ENCODE measurements at regions not wholly inside any gene's neighbourhood (a gene's known extent, or its start where the extent isn't known, plus 50 kb on each side); places are given as distances from the start of the nearest gene placed in this dataset.

DNA sequence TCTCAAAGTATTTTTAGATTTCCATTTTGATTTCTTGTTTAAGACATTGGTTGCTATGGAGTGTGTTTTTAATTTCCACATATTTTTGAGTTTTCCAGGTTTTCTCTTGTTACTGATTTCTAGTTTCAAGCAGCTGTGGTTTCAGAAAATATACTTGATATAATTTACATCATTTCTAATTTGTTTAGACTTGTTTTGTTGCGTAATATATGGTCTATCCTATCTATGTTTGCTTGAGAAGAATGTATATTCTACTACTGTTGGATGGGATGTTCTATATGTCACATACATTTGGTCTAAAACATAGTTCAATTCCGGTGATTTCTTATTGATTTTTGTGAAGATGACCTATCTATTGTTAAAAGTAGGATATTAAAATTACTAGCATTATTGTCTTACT lies 170.5 kb upstream of the EMCN start:
- Histone ChIP-seq H3K27ac (no peak overlapping the region), H3K36me3 (no peaks in the 10 kb centered on the region), H3K9me3 (no peaks in the 10 kb centered on the region), H3K4me1 (replicated peaks) (no peaks in the 10 kb centered on the region), H3K27me3 (replicated peaks; ENCODE audit: insufficient read depth) (no peaks in the 10 kb centered on the region), H3K4me3 (no peak overlapping the region)
- no peak for TF ChIP-seq POLR2AphosphoS5 (IDR thresholded peaks at IDR 0.05)
- TF ChIP-seq POLR2A (IDR thresholded peaks at IDR 0.05): no peak
- TF ChIP-seq, protein P1, sequence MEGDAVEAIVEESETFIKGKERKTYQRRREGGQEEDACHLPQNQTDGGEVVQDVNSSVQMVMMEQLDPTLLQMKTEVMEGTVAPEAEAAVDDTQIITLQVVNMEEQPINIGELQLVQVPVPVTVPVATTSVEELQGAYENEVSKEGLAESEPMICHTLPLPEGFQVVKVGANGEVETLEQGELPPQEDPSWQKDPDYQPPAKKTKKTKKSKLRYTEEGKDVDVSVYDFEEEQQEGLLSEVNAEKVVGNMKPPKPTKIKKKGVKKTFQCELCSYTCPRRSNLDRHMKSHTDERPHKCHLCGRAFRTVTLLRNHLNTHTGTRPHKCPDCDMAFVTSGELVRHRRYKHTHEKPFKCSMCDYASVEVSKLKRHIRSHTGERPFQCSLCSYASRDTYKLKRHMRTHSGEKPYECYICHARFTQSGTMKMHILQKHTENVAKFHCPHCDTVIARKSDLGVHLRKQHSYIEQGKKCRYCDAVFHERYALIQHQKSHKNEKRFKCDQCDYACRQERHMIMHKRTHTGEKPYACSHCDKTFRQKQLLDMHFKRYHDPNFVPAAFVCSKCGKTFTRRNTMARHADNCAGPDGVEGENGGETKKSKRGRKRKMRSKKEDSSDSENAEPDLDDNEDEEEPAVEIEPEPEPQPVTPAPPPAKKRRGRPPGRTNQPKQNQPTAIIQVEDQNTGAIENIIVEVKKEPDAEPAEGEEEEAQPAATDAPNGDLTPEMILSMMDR (IDR thresholded peaks at IDR 0.05): no peak
- intact Hi-C loops (cut with DNase I): no loop called here
- 94% methylated on average over 2 of the region's 2 CpGs for WGBS
- no peak for DNase-seq (ENCODE audit: low spot score)

DNA sequence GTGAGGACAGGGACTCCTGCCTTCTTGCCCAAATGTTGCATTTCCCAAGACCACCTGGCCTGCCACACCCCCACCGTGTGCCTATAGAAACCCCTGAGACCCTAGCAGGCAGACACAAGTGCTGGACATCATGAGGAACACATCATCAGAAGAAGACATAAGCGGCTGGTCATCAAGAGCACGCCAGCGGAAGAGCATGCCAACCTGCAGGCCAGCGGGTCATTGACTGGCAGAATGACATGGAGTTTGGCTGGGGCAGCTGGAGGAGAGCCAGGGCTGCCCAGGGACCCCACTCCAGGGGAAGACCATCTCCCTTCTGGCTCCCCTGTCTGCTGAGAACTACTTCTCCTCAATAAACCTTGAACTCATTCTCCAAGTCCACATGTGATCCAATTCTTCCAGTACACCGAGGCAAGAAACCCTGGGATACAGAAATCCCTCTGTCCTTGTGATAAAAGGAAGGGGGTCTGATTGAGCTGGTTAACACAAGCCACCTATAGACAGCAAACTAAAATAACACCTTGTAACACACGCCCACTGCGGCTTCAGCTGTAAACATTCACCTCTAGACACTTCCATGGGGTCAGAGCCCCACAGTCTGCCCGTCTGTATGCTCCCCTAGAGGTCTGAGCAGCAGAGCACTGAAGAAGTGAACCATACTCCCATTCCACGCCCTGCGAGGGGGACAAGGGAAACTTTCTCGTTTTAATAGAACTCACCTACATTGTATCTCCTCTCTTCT lies 164.8 kb upstream of the EMCN start:
- H3K27ac ChIP-seq: no peak overlapping the region
- 84% methylated on average over 12 of the region's 12 CpGs for WGBS
- intact Hi-C loops (cut with DNase I): no loop called here
- TF ChIP-seq POLR2A (IDR thresholded peaks at IDR 0.05): no peak
- TF ChIP-seq, protein P1 (IDR thresholded peaks at IDR 0.05): no peak
- TF ChIP-seq POLR2AphosphoS5 (IDR thresholded peaks at IDR 0.05): no peak
- no peaks in the 10 kb centered on the region for H3K4me1 ChIP-seq (replicated peaks)
- H3K9me3 ChIP-seq: no peaks in the 10 kb centered on the region
- no peaks in the 10 kb centered on the region for H3K27me3 ChIP-seq (replicated peaks; ENCODE audit: insufficient read depth)
- no peak for DNase-seq (ENCODE audit: low spot score)
- H3K4me3 ChIP-seq: no peak overlapping the region
- no peaks in the 10 kb centered on the region for H3K36me3 ChIP-seq

DNA sequence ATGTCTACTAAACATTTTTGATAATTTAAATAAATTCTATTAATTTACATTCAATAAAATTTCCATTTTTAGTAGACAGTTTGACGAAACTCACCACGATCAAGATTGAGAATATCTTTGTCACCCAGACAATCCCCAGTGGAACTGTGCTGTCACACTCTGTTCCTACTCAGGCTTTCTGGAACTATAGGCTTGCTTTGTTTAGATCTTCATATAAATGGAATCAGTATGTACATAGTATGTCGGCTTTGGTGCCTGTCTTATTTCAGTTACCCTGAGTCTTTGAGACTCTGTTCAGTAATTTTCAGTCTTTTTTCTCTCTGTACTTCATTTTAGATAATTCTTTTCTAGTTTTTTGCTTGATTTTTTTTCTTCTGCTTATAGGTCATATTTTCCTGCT lies 163.5 kb upstream of the EMCN start:
- no peak for DNase-seq (ENCODE audit: low spot score)
- no peaks in the 10 kb centered on the region for H3K4me1 ChIP-seq (replicated peaks)
- H3K9me3 ChIP-seq: no peaks in the 10 kb centered on the region
- H3K27me3 ChIP-seq (replicated peaks; ENCODE audit: insufficient read depth): no peaks in the 10 kb centered on the region
- WGBS: 87% methylated on average over 3 of the region's 3 CpGs
- H3K36me3 ChIP-seq: no peaks in the 10 kb centered on the region
- no peak for TF ChIP-seq POLR2A (IDR thresholded peaks at IDR 0.05)
- TF ChIP-seq, protein P1 (IDR thresholded peaks at IDR 0.05): no peak
- TF ChIP-seq POLR2AphosphoS5 (IDR thresholded peaks at IDR 0.05): no peak
- H3K4me3 ChIP-seq: no peak overlapping the region
- H3K27ac ChIP-seq: no peak overlapping the region
- intact Hi-C loops (cut with DNase I): no loop called here

DNA sequence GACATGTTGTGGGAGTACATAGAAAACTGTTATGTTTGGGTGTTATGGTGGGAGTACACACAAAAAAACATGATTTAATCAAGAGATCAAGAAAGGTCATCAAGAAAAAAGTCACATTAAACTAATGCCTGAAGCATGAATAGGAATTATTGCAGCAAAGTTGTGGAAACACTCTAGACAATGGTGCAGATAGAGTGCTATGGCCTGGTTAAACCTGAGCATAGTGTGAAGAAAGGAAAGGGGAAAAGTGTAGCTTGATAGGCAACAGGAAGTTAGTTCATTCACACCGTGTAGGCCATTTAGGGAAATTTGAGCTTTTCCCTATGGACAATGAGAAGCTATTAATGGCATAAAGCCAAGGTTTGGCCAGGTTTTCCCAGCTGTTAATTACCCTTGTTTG lies 162.1 kb upstream of the EMCN start:
- no peaks in the 10 kb centered on the region for H3K27me3 ChIP-seq (replicated peaks; ENCODE audit: insufficient read depth)
- no peaks in the 10 kb centered on the region for H3K4me1 ChIP-seq (replicated peaks)
- no peaks in the 10 kb centered on the region for H3K9me3 ChIP-seq
- H3K4me3 ChIP-seq: no peak overlapping the region
- intact Hi-C loops (cut with DNase I): no loop called here
- WGBS: 53% methylated on average over 1 of the region's 1 CpG
- DNase-seq (ENCODE audit: low spot score): no peak
- no peaks in the 10 kb centered on the region for H3K36me3 ChIP-seq
- TF ChIP-seq POLR2AphosphoS5 (IDR thresholded peaks at IDR 0.05) (no peak), POLR2A (IDR thresholded peaks at IDR 0.05) (no peak)
- TF ChIP-seq, protein P1 (IDR thresholded peaks at IDR 0.05): no peak
- H3K27ac ChIP-seq: no peak overlapping the region

DNA sequence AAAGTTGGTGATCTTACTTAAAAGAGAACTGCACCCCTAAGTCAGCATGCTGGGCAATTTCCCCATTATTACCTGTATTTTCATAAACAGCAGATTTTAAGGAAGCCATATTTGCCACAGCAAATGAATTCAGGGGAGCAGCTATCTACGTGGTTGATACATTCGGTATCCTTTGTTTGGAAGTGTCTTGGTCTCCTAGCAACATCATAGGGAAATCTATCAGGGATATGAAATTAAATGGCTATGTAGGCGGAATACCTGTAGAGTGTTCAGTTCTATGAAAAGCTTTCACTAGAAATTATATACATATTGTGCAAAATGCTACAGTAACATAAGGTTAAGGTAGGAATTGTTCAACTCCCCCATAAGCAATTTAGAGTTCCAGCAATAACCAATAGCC lies 157.2 kb upstream of the EMCN start:
- no peak for DNase-seq (ENCODE audit: low spot score)
- no peak for TF ChIP-seq POLR2AphosphoS5 (IDR thresholded peaks at IDR 0.05)
- TF ChIP-seq, protein P1 (IDR thresholded peaks at IDR 0.05): no peak
- no peak for TF ChIP-seq POLR2A (IDR thresholded peaks at IDR 0.05)
- WGBS: 86% methylated on average over 3 of the region's 3 CpGs
- H3K27me3 ChIP-seq (replicated peaks; ENCODE audit: insufficient read depth): no peaks in the 10 kb centered on the region
- H3K36me3 ChIP-seq: no peaks in the 10 kb centered on the region
- intact Hi-C loops (cut with DNase I): no loop called here
- H3K4me1 ChIP-seq (replicated peaks): no peaks in the 10 kb centered on the region
- H3K9me3 ChIP-seq: no peaks in the 10 kb centered on the region
- H3K4me3 ChIP-seq: no peak overlapping the region
- no peak overlapping the region for H3K27ac ChIP-seq

All from prostate gland (tissue), 2 donors.